NCI-H526 (cell line): ENCODE measurements at regions not wholly inside any gene's neighbourhood (a gene's known extent, or its start where the extent isn't known, plus 50 kb on each side); places are given as distances from the start of the nearest gene placed in this dataset.

Source experiments
- DNase-seq, 2 experiments: peaks; one replicate each; lab custom pipeline; 2025; lab: John Stamatoyannopoulos, UW

GRCh38 chr7:52261057-52261456 lies 774.4 kb upstream of the POM121L12 start:
- DNase-seq: no peak

- peak in 1 of 2 experiments; percentile 26 for DNase-seq
These were observed 775.3 kb upstream of the POM121L12 start for GRCh38 chr7:52260046-52260665.

GRCh38 chr7:52257890-52258289 lies 777.5 kb upstream of the POM121L12 start:
- DNase-seq: no peak

GRCh38 chr7:52254396-52255010 lies 780.9 kb upstream of the POM121L12 start:
- DNase-seq: no peak

- no peak for DNase-seq
These were observed 781.5 kb upstream of the POM121L12 start for GRCh38 chr7:52253953-52254352.

GRCh38 chr7:52249741-52250140 lies 785.7 kb upstream of the POM121L12 start:
- DNase-seq: no peak

- no peak for DNase-seq
These were observed 787.9 kb upstream of the POM121L12 start for GRCh38 chr7:52247518-52247917.

- DNase-seq: no peak
These were observed 791.7 kb upstream of the POM121L12 start for GRCh38 chr7:52243685-52244084.

- no peak for DNase-seq
These were observed 802.2 kb upstream of the POM121L12 start for GRCh38 chr7:52233248-52233647.

GRCh38 chr7:52211930-52212329 lies 823.5 kb upstream of the POM121L12 start:
- no peak for DNase-seq

- DNase-seq: no peak
These were observed 825.8 kb upstream of the POM121L12 start for GRCh38 chr7:52209614-52210013.

GRCh38 chr7:52197221-52197620 lies 838.2 kb upstream of the POM121L12 start:
- DNase-seq: no peak

GRCh38 chr7:52195664-52196063 lies 839.8 kb upstream of the POM121L12 start:
- DNase-seq: no peak

GRCh38 chr7:52189153-52189778 lies 846.2 kb upstream of the POM121L12 start:
- DNase-seq: no peak

- DNase-seq: no peak
These were observed 851.3 kb upstream of the POM121L12 start for GRCh38 chr7:52184006-52184703.

- DNase-seq: no peak
These were observed 855.5 kb upstream of the POM121L12 start for GRCh38 chr7:52179934-52180333.

- DNase-seq: peak in 1 of 2 experiments; percentile 5
These were observed 851.5 kb upstream of the COBL start for GRCh38 chr7:52168085-52168484.

- no peak for DNase-seq
These were observed 846.7 kb upstream of the COBL start for GRCh38 chr7:52163311-52163710.

- DNase-seq: no peak
These were observed 844.9 kb upstream of the COBL start for GRCh38 chr7:52161483-52161882.

- peak in 1 of 2 experiments; percentile 1 for DNase-seq
These were observed 842.8 kb upstream of the COBL start for GRCh38 chr7:52159421-52159820.

GRCh38 chr7:52154382-52154781 lies 837.8 kb upstream of the COBL start:
- DNase-seq: no peak

- no peak for DNase-seq
These were observed 835.0 kb upstream of the COBL start for GRCh38 chr7:52151559-52151958.

GRCh38 chr7:52150952-52151351 lies 834.3 kb upstream of the COBL start:
- no peak for DNase-seq
